Neural cell (in vitro differentiated cells): ENCODE measurements at regions not wholly inside any gene's neighbourhood (a gene's known extent, or its start where the extent isn't known, plus 50 kb on each side); places are given as distances from the start of the nearest gene placed in this dataset.

Experiments
- H2AFZ ChIP-seq: fragments of 200-600, 300-800 bp; sonication (generic), shearing (Covaris generic); 2 replicates; pipeline ENCODE4 v1.6.0; 2014; ENCODE audit warnings: low read depth, mild to moderate bottlenecking, antibody characterized with exemption, low read length, moderate library complexity
- H3F3A ChIP-seq: fragments of 200-600 bp; shearing (Covaris generic); 2 replicates; pipeline ENCODE4 v1.6.1; 2016; ENCODE audit warnings: mild to moderate bottlenecking, moderate library complexity, mixed read lengths, antibody characterized with exemption, low read length; ENCODE audit not compliant: insufficient read depth, poor library complexity, severe bottlenecking
- H3K27ac ChIP-seq: fragments of 200-600, 300-800 bp; sonication (generic), shearing (Covaris generic); 2 replicates; pipeline ENCODE4 v1.5.1; 2014; ENCODE audit warnings: mild to moderate bottlenecking, low read length, moderate library complexity
- H3K27me3 ChIP-seq: fragments of 300-800, 200-600 bp; sonication (generic), shearing (Covaris generic); 2 replicates; pipeline ENCODE4 v1.6.0; 2014; ENCODE audit warnings: mild to moderate bottlenecking, low read depth, low read length, moderate library complexity; ENCODE audit not compliant: insufficient read depth
- H3K36me3 ChIP-seq: fragments of 300-800, 200-600 bp; sonication (generic), shearing (Covaris generic); 2 replicates; pipeline ENCODE4 v1.5.1; 2014; ENCODE audit warnings: mild to moderate bottlenecking, antibody characterized with exemption, low read length, moderate library complexity; ENCODE audit not compliant: insufficient read depth
- H3K4me2 ChIP-seq: fragments of 300-800, 200-600 bp; sonication (generic), shearing (Covaris generic); 2 replicates; pipeline ENCODE4 v1.6.0; 2014; ENCODE audit warnings: mild to moderate bottlenecking, low read length
- H3K4me3 ChIP-seq: fragments of 300-800, 200-600 bp; sonication (generic), shearing (Covaris generic); 2 replicates; pipeline ENCODE4 v1.5.1; 2014; ENCODE audit warnings: mild to moderate bottlenecking, low read length, moderate library complexity
- H3K79me2 ChIP-seq: fragments of 200-600 bp; shearing (Covaris generic); replicated peaks from 2 replicates; pipeline ENCODE4 v1.6.0; 2014; ENCODE audit warnings: mild to moderate bottlenecking, low read length, moderate library complexity; ENCODE audit not compliant: insufficient read depth
- H3K9ac ChIP-seq: fragments of 300-800, 200-600 bp; sonication (generic), shearing (Covaris generic); 2 replicates; pipeline ENCODE4 v1.6.1; 2016; ENCODE audit warnings: mild to moderate bottlenecking, low read length, mixed read lengths
- H3K9me2 ChIP-seq: fragments of 200-600 bp; shearing (Covaris generic); 2 replicates; pipeline ENCODE4 v1.6.1; 2016; ENCODE audit warnings: mild to moderate bottlenecking, low read length, mixed read lengths; ENCODE audit not compliant: insufficient read depth
- H3K9me3 ChIP-seq: fragments of 200-600, 300-800 bp; sonication (generic), shearing (Covaris generic); 2 replicates; pipeline ENCODE4 v1.6.1; 2016; ENCODE audit warnings: mild to moderate bottlenecking, mixed run types, low read length, moderate library complexity, mixed read lengths
- H4K20me1 ChIP-seq: fragments of 200-600 bp; shearing (Covaris generic); 2 replicates; pipeline ENCODE4 v1.6.1; 2016; ENCODE audit warnings: mild to moderate bottlenecking, mixed run types; ENCODE audit not compliant: insufficient read depth
- CTCF ChIP-seq: fragments of 450-650 bp; IDR thresholded peaks from 2 replicates; pipeline ENCODE4 v1.5.1; 2014; ENCODE audit warnings: antibody characterized with exemption, mild to moderate bottlenecking, moderate library complexity; ENCODE audit not compliant: poor library complexity, severe bottlenecking
- EP300 ChIP-seq: fragments of 450-650 bp; conservative IDR thresholded peaks from 2 replicates; pipeline ENCODE4 v1.6.1; 2014; ENCODE audit warnings: antibody characterized with exemption, mild to moderate bottlenecking, moderate library complexity; ENCODE audit not compliant: poor library complexity, severe bottlenecking
- EZH2 ChIP-seq: fragments of 200-600, 300-800 bp; shearing (Covaris generic), sonication (generic); IDR thresholded peaks from 2 replicates; pipeline ENCODE4 v1.6.1; 2014; ENCODE audit warnings: antibody characterized with exemption, low read length, borderline replicate concordance, mild to moderate bottlenecking; ENCODE audit not compliant: insufficient read depth, poor library complexity, severe bottlenecking
- MXI1 ChIP-seq: fragments of 450-650 bp; conservative IDR thresholded peaks from 2 replicates; pipeline ENCODE4 v1.6.1; 2014; ENCODE audit warnings: antibody characterized with exemption, mild to moderate bottlenecking; ENCODE audit not compliant: poor library complexity, severe bottlenecking
- POLR2AphosphoS5 ChIP-seq: IDR thresholded peaks from 2 replicates; pipeline ENCODE4 v1.6.1; 2012
- RAD21 ChIP-seq: fragments of 450-650 bp; conservative IDR thresholded peaks from 2 replicates; pipeline ENCODE4 v1.6.1; 2014; ENCODE audit warnings: antibody characterized with exemption, mild to moderate bottlenecking, moderate library complexity
- REST ChIP-seq: IDR thresholded peaks from 2 replicates; pipeline ENCODE4 v1.6.1; 2012; ENCODE audit warnings: borderline replicate concordance
- SMC3 ChIP-seq: fragments of 450-650 bp; conservative IDR thresholded peaks from 2 replicates; pipeline ENCODE4 v1.6.1; 2014; ENCODE audit warnings: antibody characterized with exemption, mild to moderate bottlenecking, moderate library complexity; ENCODE audit not compliant: poor library complexity
- TAF1 ChIP-seq: IDR thresholded peaks from 2 replicates; pipeline ENCODE4 v1.6.1; 2012; ENCODE audit warnings: low read depth

- TF ChIP-seq POLR2AphosphoS5 (no peak), EP300 (no peak), RAD21 (no peak), CTCF (no peak), EZH2 (no peak), TAF1 (no peak), MXI1 (no peak)
- H3K9me2 ChIP-seq: no peaks in the 10 kb centered on the region
- no peak overlapping the region for H3K27ac ChIP-seq
- no peak overlapping the region for H2AFZ ChIP-seq
- H3K36me3 ChIP-seq: no peaks in the 10 kb centered on the region
- no peaks in the 10 kb centered on the region for H3F3A ChIP-seq
- no peaks in the 10 kb centered on the region for H3K79me2 ChIP-seq
- H3K9ac ChIP-seq: no peak overlapping the region
- no peak overlapping the region for H3K4me2 ChIP-seq
- H4K20me1 ChIP-seq: no peaks in the 10 kb centered on the region
- no peak overlapping the region for H3K4me3 ChIP-seq
- H3K9me3 ChIP-seq: no peaks in the 10 kb centered on the region
- no peaks in the 10 kb centered on the region for H3K27me3 ChIP-seq
These were observed 674.4 kb downstream of the KCNT2 start for GRCh38 chr1:195933835-195934234.

DNA sequence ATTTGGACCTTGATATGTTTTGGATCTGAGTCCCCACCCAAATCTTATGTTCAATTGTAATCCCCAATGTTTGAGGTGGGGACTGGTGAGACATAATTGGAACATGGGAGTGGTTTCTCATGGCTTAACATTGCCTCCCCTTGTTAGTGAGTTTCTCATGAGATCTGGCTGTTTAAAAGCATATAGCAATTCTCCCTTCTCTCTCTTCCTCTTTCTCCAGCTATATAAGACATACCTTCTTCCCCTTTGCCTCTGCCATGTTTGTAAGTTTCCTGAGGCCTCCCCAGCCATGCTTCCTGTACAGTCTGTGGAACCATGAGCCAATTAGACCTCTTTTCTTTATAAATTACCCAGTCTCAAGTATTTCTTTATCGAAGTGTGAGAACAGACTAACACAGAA is 692.4 kb downstream of the KCNT2 start:
- H3K9ac ChIP-seq: no peak overlapping the region
- TF ChIP-seq TAF1 (no peak), CTCF (no peak), RAD21 (no peak), REST (no peak), EP300 (no peak), POLR2AphosphoS5 (no peak), MXI1 (no peak), SMC3 (no peak), EZH2 (no peak)

More for the DNA sequence above, 692.4 kb downstream of the KCNT2 start:
- Histone ChIP-seq H3F3A (no peaks in the 10 kb centered on the region), H3K27me3 (no peaks in the 10 kb centered on the region), H2AFZ (no peak overlapping the region), H3K36me3 (no peaks in the 10 kb centered on the region), H3K9me2 (no peaks in the 10 kb centered on the region), H3K4me2 (no peak overlapping the region), H3K79me2 (no peaks in the 10 kb centered on the region), H4K20me1 (no peaks in the 10 kb centered on the region), H3K9me3 (no peaks in the 10 kb centered on the region), H3K4me3 (no peak overlapping the region), H3K27ac (no peak overlapping the region)
